K562 (cell line): ENCODE measurements at regions not wholly inside any gene's neighbourhood (a gene's known extent, or its start where the extent isn't known, plus 50 kb on each side); places are given as distances from the start of the nearest gene placed in this dataset.

Experiments used
- ETS2 ChIP-seq: IDR thresholded peaks from 2 replicates; pipeline ENCODE4 v1.6.1; 2016; ENCODE audit warnings: borderline replicate concordance, missing genetic modification characterization, mild to moderate bottlenecking, moderate library complexity, missing compliant biosample characterization; ENCODE audit not compliant: poor library complexity, severe bottlenecking
- PHF8 ChIP-seq: fragments of 200-600 bp; sonication (generic); IDR thresholded peaks from 2 replicates; pipeline ENCODE4 v1.6.1; 2012; ENCODE audit warnings: mixed run types, mild to moderate bottlenecking, inconsistent platforms, low read length, moderate library complexity, borderline replicate concordance
- ZNF551 ChIP-seq: fragments of 250-450 bp; sonication (Bioruptor Pico); IDR thresholded peaks from 2 replicates; pipeline ENCODE4 v1.5.0; 2021; ENCODE audit warnings: mild to moderate bottlenecking, moderate library complexity
- ZNF77 ChIP-seq: fragments of 250-450 bp; sonication (Bioruptor Pico); IDR thresholded peaks from 2 replicates; pipeline ENCODE4 v1.5.0; 2020

GRCh38 chr5:167472566-167473108, 818.8 kb upstream of the WWC1 start:
- TF ChIP-seq PHF8 (no peak), ZNF77 (CRISPR knock-in tag) (no peak), ZNF551 (CRISPR knock-in tag) (no peak), ETS2 (tag) (no peak)
